PFSK-1 (cell line): ENCODE measurements at regions not wholly inside any gene's neighbourhood (a gene's known extent, or its start where the extent isn't known, plus 50 kb on each side); places are given as distances from the start of the nearest gene placed in this dataset.

Experiments used
- POLR2AphosphoS5 ChIP-seq: IDR thresholded peaks from 2 replicates; pipeline ENCODE4 v1.6.1; 2012; ENCODE audit warnings: low read depth, mild to moderate bottlenecking, control low read depth, low read length, moderate library complexity
- SIN3A ChIP-seq: IDR thresholded peaks from 2 replicates; pipeline ENCODE4 v1.6.1; 2012; ENCODE audit warnings: mild to moderate bottlenecking, low read length, moderate library complexity, borderline replicate concordance; ENCODE audit not compliant: insufficient read depth
- TAF1 ChIP-seq: IDR thresholded peaks from 2 replicates; pipeline ENCODE4 v1.6.1; 2012; ENCODE audit warnings: low read length, control low read depth, borderline replicate concordance; ENCODE audit not compliant: insufficient read depth
- TF ChIP-seq, protein P1 (sequence below), 2 experiments: IDR thresholded peaks; 2 replicates each; pipeline versions ENCODE4 v1.6.1 to v1.8.0; 2011 to 2012; ENCODE audit warnings: low read depth in 2 of 2, low read length in 2 of 2, control low read depth in 1 of 2, inconsistent platforms in 1 of 2, mild to moderate bottlenecking in 1 of 2, moderate library complexity in 1 of 2; ENCODE audit not compliant: insufficient read depth in 1 of 2

DNA sequence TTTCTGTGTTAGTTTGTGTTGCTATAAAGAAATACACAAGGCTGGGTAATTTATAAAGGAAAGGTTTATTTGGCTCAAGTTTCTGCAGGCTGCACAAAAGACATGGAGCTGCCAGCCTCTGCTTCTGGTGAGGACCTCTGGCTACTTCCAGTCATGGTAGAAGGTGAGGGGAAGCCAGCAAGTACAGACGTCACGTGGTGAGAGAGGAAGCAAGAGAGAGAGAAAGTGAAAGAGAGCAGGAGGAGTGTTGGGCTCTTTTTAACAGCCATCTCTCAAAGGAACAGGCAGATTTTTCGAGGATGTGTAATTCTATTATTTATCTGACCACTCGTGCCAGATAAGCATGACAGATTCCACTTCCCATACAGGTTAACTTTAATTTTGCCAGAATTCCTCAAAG lies 1199.1 kb downstream of the ADGRL3 start:
- TF ChIP-seq, protein P1, sequence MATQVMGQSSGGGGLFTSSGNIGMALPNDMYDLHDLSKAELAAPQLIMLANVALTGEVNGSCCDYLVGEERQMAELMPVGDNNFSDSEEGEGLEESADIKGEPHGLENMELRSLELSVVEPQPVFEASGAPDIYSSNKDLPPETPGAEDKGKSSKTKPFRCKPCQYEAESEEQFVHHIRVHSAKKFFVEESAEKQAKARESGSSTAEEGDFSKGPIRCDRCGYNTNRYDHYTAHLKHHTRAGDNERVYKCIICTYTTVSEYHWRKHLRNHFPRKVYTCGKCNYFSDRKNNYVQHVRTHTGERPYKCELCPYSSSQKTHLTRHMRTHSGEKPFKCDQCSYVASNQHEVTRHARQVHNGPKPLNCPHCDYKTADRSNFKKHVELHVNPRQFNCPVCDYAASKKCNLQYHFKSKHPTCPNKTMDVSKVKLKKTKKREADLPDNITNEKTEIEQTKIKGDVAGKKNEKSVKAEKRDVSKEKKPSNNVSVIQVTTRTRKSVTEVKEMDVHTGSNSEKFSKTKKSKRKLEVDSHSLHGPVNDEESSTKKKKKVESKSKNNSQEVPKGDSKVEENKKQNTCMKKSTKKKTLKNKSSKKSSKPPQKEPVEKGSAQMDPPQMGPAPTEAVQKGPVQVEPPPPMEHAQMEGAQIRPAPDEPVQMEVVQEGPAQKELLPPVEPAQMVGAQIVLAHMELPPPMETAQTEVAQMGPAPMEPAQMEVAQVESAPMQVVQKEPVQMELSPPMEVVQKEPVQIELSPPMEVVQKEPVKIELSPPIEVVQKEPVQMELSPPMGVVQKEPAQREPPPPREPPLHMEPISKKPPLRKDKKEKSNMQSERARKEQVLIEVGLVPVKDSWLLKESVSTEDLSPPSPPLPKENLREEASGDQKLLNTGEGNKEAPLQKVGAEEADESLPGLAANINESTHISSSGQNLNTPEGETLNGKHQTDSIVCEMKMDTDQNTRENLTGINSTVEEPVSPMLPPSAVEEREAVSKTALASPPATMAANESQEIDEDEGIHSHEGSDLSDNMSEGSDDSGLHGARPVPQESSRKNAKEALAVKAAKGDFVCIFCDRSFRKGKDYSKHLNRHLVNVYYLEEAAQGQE (IDR thresholded peaks at IDR 0.05; ENCODE audit: insufficient read depth in 1 of 2, low read depth in 2 of 2, low read length in 2 of 2): no peak
- no peak for TF ChIP-seq POLR2AphosphoS5
- TF ChIP-seq SIN3A: no peak
- no peak for TF ChIP-seq TAF1
